ENCODE measurements at regions not wholly inside any gene's neighbourhood (a gene's known extent, or its start where the extent isn't known, plus 50 kb on each side); places are given as distances from the start of the nearest gene placed in this dataset.

- DNase-seq (ENCODE audit: low read depth in 1 of 2, low spot score in 1 of 2): no peak
- no peak overlapping the region for H3K27ac ChIP-seq (replicated peaks)
- H3K27me3 ChIP-seq (ENCODE audit: insufficient read depth, poor library complexity, severe bottlenecking): no peaks in the 10 kb centered on the region
- no peak overlapping the region for H3K4me3 ChIP-seq (replicated peaks; ENCODE audit: insufficient read depth, low read length)
- TF ChIP-seq SPI1 (IDR thresholded peaks at IDR 0.05; ENCODE audit: borderline replicate concordance, low read depth): no peak
- no peak for TF ChIP-seq REST (IDR thresholded peaks at IDR 0.05; ENCODE audit: insufficient replicate concordance, low read depth)
- no peak for TF ChIP-seq GABPA (IDR thresholded peaks at IDR 0.05; ENCODE audit: low read depth)
- TF ChIP-seq CTCF (IDR thresholded peaks at IDR 0.05; ENCODE audit: insufficient read depth, low read length): no peak
- TF ChIP-seq POLR2AphosphoS5 (IDR thresholded peaks at IDR 0.05; ENCODE audit: low read depth): no peak
These were observed 210.9 kb downstream of the SLITRK6 start for GRCh38 chr13:85588359-85588758.

GRCh38 chr13:85586856-85587255 lies 212.4 kb downstream of the SLITRK6 start:
- Histone ChIP-seq H3K27ac (replicated peaks) (no peak overlapping the region), H3K27me3 (ENCODE audit: insufficient read depth, poor library complexity, severe bottlenecking) (no peaks in the 10 kb centered on the region), H3K4me3 (replicated peaks; ENCODE audit: insufficient read depth, low read length) (no peak overlapping the region)
- no peak for DNase-seq (ENCODE audit: low read depth in 1 of 2, low spot score in 1 of 2)
- TF ChIP-seq SPI1 (IDR thresholded peaks at IDR 0.05; ENCODE audit: borderline replicate concordance, low read depth) (no peak), REST (IDR thresholded peaks at IDR 0.05; ENCODE audit: insufficient replicate concordance, low read depth) (no peak), POLR2AphosphoS5 (IDR thresholded peaks at IDR 0.05; ENCODE audit: low read depth) (no peak), CTCF (IDR thresholded peaks at IDR 0.05; ENCODE audit: insufficient read depth, low read length) (no peak), GABPA (IDR thresholded peaks at IDR 0.05; ENCODE audit: low read depth) (no peak)

- no peaks in the 10 kb centered on the region for H3K27me3 ChIP-seq (ENCODE audit: insufficient read depth, poor library complexity, severe bottlenecking)
- H3K27ac ChIP-seq (replicated peaks): no peak overlapping the region
These were observed 212.8 kb downstream of the SLITRK6 start for GRCh38 chr13:85586422-85586831.

More at GRCh38 chr13:85586422-85586831, 212.8 kb downstream of the SLITRK6 start:
- H3K4me3 ChIP-seq (replicated peaks; ENCODE audit: insufficient read depth, low read length): no peak overlapping the region
- no peak for DNase-seq (ENCODE audit: low read depth in 1 of 2, low spot score in 1 of 2)
- TF ChIP-seq GABPA (IDR thresholded peaks at IDR 0.05; ENCODE audit: low read depth) (no peak), CTCF (IDR thresholded peaks at IDR 0.05; ENCODE audit: insufficient read depth, low read length) (no peak), SPI1 (IDR thresholded peaks at IDR 0.05; ENCODE audit: borderline replicate concordance, low read depth) (no peak), POLR2AphosphoS5 (IDR thresholded peaks at IDR 0.05; ENCODE audit: low read depth) (no peak), REST (IDR thresholded peaks at IDR 0.05; ENCODE audit: insufficient replicate concordance, low read depth) (no peak)
